ENCODE measurements at regions not wholly inside any gene's neighbourhood (a gene's known extent, or its start where the extent isn't known, plus 50 kb on each side); places are given as distances from the start of the nearest gene placed in this dataset.

DNA sequence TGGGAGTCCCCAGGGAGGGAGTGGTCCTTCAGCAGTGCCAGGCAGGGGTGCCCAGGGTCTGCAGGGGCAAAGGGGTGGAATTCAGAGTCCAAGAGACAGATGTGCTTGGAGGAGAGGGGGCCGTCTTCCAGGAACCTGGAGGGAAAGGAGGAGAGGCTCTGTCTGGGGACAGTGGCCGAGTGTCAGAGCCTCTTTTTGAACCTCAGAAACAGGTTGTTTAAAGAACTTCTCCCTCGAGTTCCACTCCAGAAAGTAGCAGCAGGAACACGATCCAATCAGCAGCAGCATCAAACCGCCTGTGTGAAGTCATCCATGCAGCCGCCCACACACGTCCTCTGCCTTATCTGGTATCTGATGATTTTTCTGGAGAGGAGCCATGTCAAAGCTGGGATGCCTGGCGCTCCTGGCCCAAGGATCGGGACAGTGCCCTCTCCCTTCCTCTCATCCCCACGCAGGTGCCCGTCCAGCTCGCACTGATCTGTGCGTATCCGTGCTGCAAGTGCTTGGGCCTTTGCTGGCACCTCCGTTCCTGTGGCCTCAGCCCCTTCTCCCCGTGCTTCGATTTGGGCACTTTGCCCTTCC is 205.1 kb downstream of the NDUFA10 start:
- H3K36me3 ChIP-seq (replicated peaks in 1 of 2; ENCODE audit: control insufficient read depth in 1 of 2, insufficient read depth in 2 of 2, low read length in 2 of 2): no peaks in the 10 kb centered on the region
- no peak overlapping the region for H3K9ac ChIP-seq (ENCODE audit: insufficient read depth, low read length, poor library complexity, severe bottlenecking)
- no peaks in the 10 kb centered on the region for H4K20me1 ChIP-seq (ENCODE audit: insufficient read depth, low read length)
- TF ChIP-seq, protein P1, sequence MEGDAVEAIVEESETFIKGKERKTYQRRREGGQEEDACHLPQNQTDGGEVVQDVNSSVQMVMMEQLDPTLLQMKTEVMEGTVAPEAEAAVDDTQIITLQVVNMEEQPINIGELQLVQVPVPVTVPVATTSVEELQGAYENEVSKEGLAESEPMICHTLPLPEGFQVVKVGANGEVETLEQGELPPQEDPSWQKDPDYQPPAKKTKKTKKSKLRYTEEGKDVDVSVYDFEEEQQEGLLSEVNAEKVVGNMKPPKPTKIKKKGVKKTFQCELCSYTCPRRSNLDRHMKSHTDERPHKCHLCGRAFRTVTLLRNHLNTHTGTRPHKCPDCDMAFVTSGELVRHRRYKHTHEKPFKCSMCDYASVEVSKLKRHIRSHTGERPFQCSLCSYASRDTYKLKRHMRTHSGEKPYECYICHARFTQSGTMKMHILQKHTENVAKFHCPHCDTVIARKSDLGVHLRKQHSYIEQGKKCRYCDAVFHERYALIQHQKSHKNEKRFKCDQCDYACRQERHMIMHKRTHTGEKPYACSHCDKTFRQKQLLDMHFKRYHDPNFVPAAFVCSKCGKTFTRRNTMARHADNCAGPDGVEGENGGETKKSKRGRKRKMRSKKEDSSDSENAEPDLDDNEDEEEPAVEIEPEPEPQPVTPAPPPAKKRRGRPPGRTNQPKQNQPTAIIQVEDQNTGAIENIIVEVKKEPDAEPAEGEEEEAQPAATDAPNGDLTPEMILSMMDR (IDR thresholded peaks at IDR 0.05): no peak
- no peak overlapping the region for H3K4me3 ChIP-seq (replicated peaks in 1 of 3; ENCODE audit: low read depth in 2 of 3, low read length in 3 of 3)
- peaks cover 0 to 4% (median 0%) of the 10 kb centered on the region in 7 donors for H3K9me3 Mint-ChIP-seq
- peaks cover 5% of the 10 kb centered on the region for H3K4me1 Mint-ChIP-seq
- no peaks in the 10 kb centered on the region for H3K4me1 ChIP-seq (ENCODE audit: control insufficient read depth in 1 of 2, insufficient read depth in 2 of 2, low read length in 2 of 2)
- no peak overlapping the region for H3K27ac ChIP-seq (ENCODE audit: low read depth in 1 of 2, low read length in 2 of 2)
- H3K27me3 ChIP-seq (ENCODE audit: control insufficient read depth in 2 of 2, insufficient read depth in 2 of 2, low read length in 2 of 2): no peaks in the 10 kb centered on the region
- intact Hi-C loops (cut with micrococcal nuclease): loop anchor here in 1 of 2 donors (10.0 kb wide), 1 partner anchor 175 kb away; no protein-coding TSS in a partner anchor
- no peak overlapping the region for H3K4me3 Mint-ChIP-seq
- no peaks in the 10 kb centered on the region for H3K9me3 ChIP-seq (replicated peaks in 1 of 2; ENCODE audit: control insufficient read depth in 1 of 2, insufficient read depth in 1 of 2, low read length in 2 of 2)
- H3K4me2 ChIP-seq (replicated peaks; ENCODE audit: extremely low read depth, low read length, poor library complexity, severe bottlenecking): no peak overlapping the region
- peak overlapping the region in 2 of 7 donors; percentile 7 to 16 for H3K27ac Mint-ChIP-seq
- H2AFZ ChIP-seq (ENCODE audit: insufficient read depth, low read depth, low read length, poor library complexity, severe bottlenecking): no peak overlapping the region
- no peaks in the 10 kb centered on the region for H3K36me3 Mint-ChIP-seq
- no peak for DNase-seq
- 85% methylated on average over 16 of the region's 17 CpGs for WGBS (ENCODE audit: insufficient coverage)
- H3K79me2 ChIP-seq (ENCODE audit: insufficient read depth, low read length): no peaks in the 10 kb centered on the region
- H3K27me3 Mint-ChIP-seq (ENCODE audit: low read depth in 3 of 3): peaks cover 15 to 28% (median 17%) of the 10 kb centered on the region in 3 donors

DNA sequence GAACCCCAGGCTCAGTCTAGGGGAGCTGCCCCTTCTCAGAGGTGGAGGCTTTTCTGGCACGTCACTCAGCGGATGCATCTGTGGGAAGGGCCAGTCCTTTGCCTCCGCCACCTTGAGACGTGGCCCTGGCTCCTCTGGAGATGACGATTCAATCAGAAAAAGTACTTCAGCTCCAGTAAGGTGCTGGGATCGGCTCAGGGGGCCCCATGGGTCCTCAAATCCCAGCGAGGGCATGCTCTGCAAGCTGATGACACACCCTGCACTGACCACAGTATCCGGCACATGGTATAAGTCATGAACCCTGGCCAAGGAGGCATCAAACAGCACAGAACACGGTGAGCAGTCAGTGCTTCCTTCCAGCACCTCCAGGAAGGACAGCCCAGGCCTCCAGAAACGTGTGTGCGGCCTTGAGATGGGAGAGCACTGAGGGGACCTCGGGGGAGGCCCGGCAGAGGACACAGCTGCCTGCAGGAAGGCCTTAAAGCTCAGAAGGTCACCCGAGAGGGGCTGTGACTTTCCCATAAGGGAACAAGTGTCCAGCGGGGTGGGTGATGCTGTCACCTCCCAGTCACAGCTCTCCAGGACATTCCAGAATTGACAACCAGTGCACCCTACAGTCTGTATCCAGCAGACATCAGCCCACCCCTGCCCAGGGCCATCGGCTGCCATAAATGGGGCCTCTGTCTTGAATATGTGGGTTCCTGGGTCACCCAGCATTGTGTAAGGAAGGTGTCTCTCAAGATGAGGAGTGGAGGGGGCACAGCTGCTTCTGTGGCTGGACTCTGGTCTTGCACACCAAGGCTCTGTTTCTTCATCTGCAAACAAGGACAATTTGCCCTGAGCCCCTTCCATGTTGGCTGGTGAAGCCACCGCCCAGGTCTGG is 205.8 kb downstream of the NDUFA10 start:
- Histone ChIP-seq H3K4me2 (replicated peaks; ENCODE audit: extremely low read depth, low read length, poor library complexity, severe bottlenecking) (no peak overlapping the region), H3K27me3 (ENCODE audit: control insufficient read depth in 2 of 2, insufficient read depth in 2 of 2, low read length in 2 of 2) (no peaks in the 10 kb centered on the region), H4K20me1 (ENCODE audit: insufficient read depth, low read length) (no peaks in the 10 kb centered on the region), H3K9ac (ENCODE audit: insufficient read depth, low read length, poor library complexity, severe bottlenecking) (no peak overlapping the region), H2AFZ (ENCODE audit: insufficient read depth, low read depth, low read length, poor library complexity, severe bottlenecking) (no peak overlapping the region), H3K4me1 (ENCODE audit: control insufficient read depth in 1 of 2, insufficient read depth in 2 of 2, low read length in 2 of 2) (no peaks in the 10 kb centered on the region), H3K27ac (ENCODE audit: low read depth in 1 of 2, low read length in 2 of 2) (no peak overlapping the region), H3K79me2 (ENCODE audit: insufficient read depth, low read length) (no peaks in the 10 kb centered on the region), H3K4me3 (replicated peaks in 1 of 3; ENCODE audit: low read depth in 2 of 3, low read length in 3 of 3) (no peak overlapping the region), H3K36me3 (replicated peaks in 1 of 2; ENCODE audit: control insufficient read depth in 1 of 2, insufficient read depth in 2 of 2, low read length in 2 of 2) (no peaks in the 10 kb centered on the region), H3K9me3 (replicated peaks in 1 of 2; ENCODE audit: control insufficient read depth in 1 of 2, insufficient read depth in 1 of 2, low read length in 2 of 2) (no peaks in the 10 kb centered on the region)
- peak overlapping the region in 1 of 7 donors; percentile 16 for H3K27ac Mint-ChIP-seq
- no peaks in the 10 kb centered on the region for H3K36me3 Mint-ChIP-seq
- no peak overlapping the region for H3K4me3 Mint-ChIP-seq
- H3K4me1 Mint-ChIP-seq: peaks cover 1% of the 10 kb centered on the region
- TF ChIP-seq, protein P1 (IDR thresholded peaks at IDR 0.05): no peak
- intact Hi-C loops (cut with micrococcal nuclease): no loop called here
- H3K27me3 Mint-ChIP-seq (ENCODE audit: low read depth in 3 of 3): peaks cover 15 to 26% (median 16%) of the 10 kb centered on the region in 3 donors
- peaks cover 0 to 4% (median 0%) of the 10 kb centered on the region in 7 donors for H3K9me3 Mint-ChIP-seq
- DNase-seq: no peak
- WGBS (ENCODE audit: insufficient coverage): 93% methylated on average over 15 of the region's 17 CpGs
